HepG2 (cell line): ENCODE measurements at regions not wholly inside any gene's neighbourhood (a gene's known extent, or its start where the extent isn't known, plus 50 kb on each side); places are given as distances from the start of the nearest gene placed in this dataset.

Experiments used
- ATAC-seq: fragments of 200-7000 bp; cut with Tn5 transposase; 3 replicates; pipeline ENCODE4 v1.9.1; 2020; ENCODE audit warnings: mild to moderate bottlenecking, moderate library complexity
- BruUV-seq: library from RNA; stranded (reverse); fragments of 400-500 nt; replicated peaks from 2 replicates; lab custom pipeline; 2021; lab: Mats Ljungman, UMichigan
- CTCF ChIA-PET: fragments of 300-600 bp; formaldehyde crosslinking; extraction: SDS; loops from one replicate; lab custom pipeline; 2021; ENCODE audit warnings: low total read pairs, inconsistent platforms, low intra/inter-chr PET ratio; lab: Yijun Ruan, JAX
- POLR2A ChIA-PET: fragments of 350-600 bp; sonication (Branson Sonifier 250); formaldehyde crosslinking; loops from one replicate; lab custom pipeline; 2020; ENCODE audit warnings: antibody characterized with exemption, inconsistent platforms; lab: Yijun Ruan, JAX
- DNase-seq: peaks from one replicate; pipeline ENCODE4 v3.0.0-alpha.2; 2015; ENCODE audit warnings: low spot score
- FAIRE-seq: peaks from 3 replicates; lab custom pipeline; 2011; peaks lifted over from hg19 to GRCh38; lab: Jason Lieb, UNC
- H2AFZ ChIP-seq: one replicate; pipeline ENCODE4 v1.6.1; 2011; ENCODE audit warnings: low read length, inconsistent platforms
- H3K27ac ChIP-seq: fragments of 300-600 bp; 3 replicates; pipeline ENCODE4 v1.8.0; 2011; ENCODE audit warnings: mixed run types, mild to moderate bottlenecking, mixed read lengths, low read length, inconsistent platforms; ENCODE audit not compliant: insufficient read depth; ENCODE audit errors: extremely low read length
- H3K27me3 ChIP-seq, 2 experiments: fragments of 200-600 bp in 1 of 2; 2 replicates in 1 of 2; 3 replicates in 1 of 2; pipeline versions ENCODE4 v1.6.0 to v1.8.0; 2011; ENCODE audit warnings: low read length in 2 of 2, mild to moderate bottlenecking in 2 of 2, moderate library complexity in 2 of 2, inconsistent platforms in 1 of 2; ENCODE audit not compliant: insufficient read depth in 2 of 2, control insufficient read depth in 1 of 2
- H3K36me3 ChIP-seq, 2 experiments: fragments of 200-600 bp in 1 of 2; replicated peaks in 1 of 2; 2 replicates in 1 of 2; 3 replicates in 1 of 2; pipeline versions ENCODE4 v1.5.1 to v1.8.0; 2011; ENCODE audit warnings: low read length in 2 of 2, inconsistent platforms in 1 of 2; ENCODE audit not compliant: insufficient read depth in 2 of 2, control insufficient read depth in 1 of 2
- H3K4me1 ChIP-seq: 2 replicates; pipeline ENCODE4 v1.5.1; 2012; ENCODE audit warnings: low read length, inconsistent platforms; ENCODE audit not compliant: insufficient read depth
- H3K4me2 ChIP-seq: 2 replicates; pipeline ENCODE4 v1.6.0; 2011; ENCODE audit warnings: low read depth, low read length, inconsistent platforms
- H3K4me3 ChIP-seq, 3 experiments: fragments of 200-600 bp in 1 of 3; sonication (generic), shearing (Covaris generic) in 1 of 3; replicated peaks in 1 of 3; 2 replicates each; pipeline ENCODE4 v1.5.1; 2011 to 2016; ENCODE audit warnings: low read length in 3 of 3, inconsistent platforms in 2 of 3, low read depth in 2 of 3, mild to moderate bottlenecking in 2 of 3, control low read depth in 1 of 3, mixed read lengths in 1 of 3; ENCODE audit not compliant: insufficient read depth in 1 of 3
- H3K79me2 ChIP-seq: one replicate; pipeline ENCODE4 v1.6.1; 2011; ENCODE audit warnings: low read length, inconsistent platforms; ENCODE audit not compliant: insufficient read depth
- H3K9ac ChIP-seq: 2 replicates; pipeline ENCODE4 v1.6.0; 2011; ENCODE audit warnings: mild to moderate bottlenecking, low read depth, low read length, inconsistent platforms; ENCODE audit not compliant: insufficient read depth
- H3K9me3 ChIP-seq: 2 replicates; pipeline ENCODE4 v1.5.1; 2012; ENCODE audit warnings: mild to moderate bottlenecking, low read length
- H4K20me1 ChIP-seq: 2 replicates; pipeline ENCODE4 v1.6.0; 2011; ENCODE audit warnings: inconsistent platforms, mild to moderate bottlenecking, low read length, moderate library complexity; ENCODE audit not compliant: insufficient read depth
- CCAR2 ChIP-seq: fragments of 200-400 bp; formaldehyde crosslinking; optimal IDR thresholded peaks from 2 replicates; pipeline ENCODE3; 2018; ENCODE audit warnings: low read depth, mild to moderate bottlenecking, low read length, moderate library complexity
- CREBL2 ChIP-seq: sonication (generic); formaldehyde crosslinking; IDR thresholded peaks from 2 replicates; pipeline ENCODE4 v1.8.1; 2023; ENCODE audit warnings: missing genetic modification reagents, mild to moderate bottlenecking, borderline replicate concordance
- FOXC1 ChIP-seq: sonication (generic); formaldehyde crosslinking; IDR thresholded peaks from 2 replicates; pipeline ENCODE4 v1.8.0; 2022; ENCODE audit warnings: mild to moderate bottlenecking, missing genetic modification reagents, borderline replicate concordance
- HNRNPK ChIP-seq: fragments of 200-400 bp; formaldehyde crosslinking; IDR thresholded peaks from 2 replicates; pipeline ENCODE4 v1.6.1; 2018; ENCODE audit warnings: low read length, low read depth, moderate library complexity, mild to moderate bottlenecking; ENCODE audit not compliant: poor library complexity, severe bottlenecking
- HNRNPL ChIP-seq: fragments of 200-400 bp; formaldehyde crosslinking; IDR thresholded peaks from 2 replicates; pipeline ENCODE4 v1.6.1; 2017; ENCODE audit warnings: mild to moderate bottlenecking, low read depth, low read length
- JUNB ChIP-seq: sonication (generic); formaldehyde crosslinking; IDR thresholded peaks from 2 replicates; pipeline ENCODE4 v1.8.0; 2022; ENCODE audit warnings: missing genetic modification reagents, mild to moderate bottlenecking, borderline replicate concordance
- MIXL1 ChIP-seq: IDR thresholded peaks from 2 replicates; pipeline ENCODE4 v1.6.1; 2016
- NR0B2 ChIP-seq: sonication (generic); formaldehyde crosslinking; IDR thresholded peaks from 2 replicates; pipeline ENCODE4 v1.4.0; 2020; ENCODE audit warnings: mild to moderate bottlenecking, missing genetic modification reagents
- SAFB2 ChIP-seq: sonication (generic); formaldehyde crosslinking; IDR thresholded peaks from 2 replicates; pipeline ENCODE4 v1.5.1; 2020; ENCODE audit warnings: missing genetic modification reagents, low read depth, mild to moderate bottlenecking, borderline replicate concordance
- SIX1 ChIP-seq: sonication (generic); formaldehyde crosslinking; IDR thresholded peaks from 2 replicates; pipeline ENCODE4 v1.4.0; 2020; ENCODE audit warnings: missing genetic modification reagents, borderline replicate concordance
- THAP7 ChIP-seq: sonication (generic); formaldehyde crosslinking; IDR thresholded peaks from 2 replicates; pipeline ENCODE4 v1.8.1; 2023; ENCODE audit warnings: mild to moderate bottlenecking, missing genetic modification reagents
- WGBS: methylation state at CpG from one replicate; pipeline ENCODE4 v1.1.6; 2017; ENCODE audit warnings: low lambda C conversion rate; 5-methylcytosine and 5-hydroxymethylcytosine counted together
- in situ Hi-C: cut with HindIII; loops from 2 replicates; pipeline ENCODE4 v1.10.0; 2017; ENCODE audit warnings: low pct_unique_long_range_greater_than_20kb; ENCODE audit not compliant: extremely low pct_ligation_motif_present
- intact Hi-C: fragments of 100-400 bp; cut with micrococcal nuclease; formaldehyde crosslinking; loops from one replicate; pipeline ENCODE4 v1.10.0; 2022; ENCODE audit not compliant: unreplicated experiment
- TF ChIP-seq, protein P1 (sequence below): sonication (generic); formaldehyde crosslinking; IDR thresholded peaks from 2 replicates; pipeline ENCODE4 v1.4.0; 2020; ENCODE audit warnings: missing genetic modification reagents, borderline replicate concordance
- TF ChIP-seq, protein P2 (sequence below): sonication (generic); formaldehyde crosslinking; IDR thresholded peaks from 2 replicates; pipeline ENCODE4 v1.5.0; 2020; ENCODE audit warnings: missing genetic modification reagents, mild to moderate bottlenecking, borderline replicate concordance

- FAIRE-seq (no peak), DNase-seq (no peak), ATAC-seq (no peak)
- in situ Hi-C loops (no loop called here), intact Hi-C loops (no loop called here)
- no peak overlapping the region for H3K27ac ChIP-seq
- TF ChIP-seq MIXL1 (CRISPR knock-in tag) (no peak), SAFB2 (no peak), THAP7 (no peak), HNRNPL (no peak), FOXC1 (CRISPR knock-in tag) (no peak)
- TF ChIP-seq, protein P1, sequence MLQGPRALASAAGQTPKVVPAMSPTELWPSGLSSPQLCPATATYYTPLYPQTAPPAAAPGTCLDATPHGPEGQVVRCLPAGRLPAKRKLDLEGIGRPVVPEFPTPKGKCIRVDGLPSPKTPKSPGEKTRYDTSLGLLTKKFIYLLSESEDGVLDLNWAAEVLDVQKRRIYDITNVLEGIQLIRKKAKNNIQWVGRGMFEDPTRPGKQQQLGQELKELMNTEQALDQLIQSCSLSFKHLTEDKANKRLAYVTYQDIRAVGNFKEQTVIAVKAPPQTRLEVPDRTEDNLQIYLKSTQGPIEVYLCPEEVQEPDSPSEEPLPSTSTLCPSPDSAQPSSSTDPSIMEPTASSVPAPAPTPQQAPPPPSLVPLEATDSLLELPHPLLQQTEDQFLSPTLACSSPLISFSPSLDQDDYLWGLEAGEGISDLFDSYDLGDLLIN, result no peak
- H2AFZ ChIP-seq, result no peak overlapping the region
- H3K36me3 ChIP-seq, result no peaks in the 10 kb centered on the region
- no TSS peak for BruUV-seq
- no peak overlapping the region for H3K4me2 ChIP-seq
- H3K9ac ChIP-seq, result no peak overlapping the region
- H4K20me1 ChIP-seq, result no peaks in the 10 kb centered on the region
- peaks cover 12% of the 10 kb centered on the region; the same call in 1 of the 2 replicates for H3K9me3 ChIP-seq
- ChIA-PET CTCF (no interaction called here), POLR2A (no interaction called here)
- 15% methylated on average over 5 of the region's 5 CpGs for WGBS
- peaks cover 0 to 4% of the 10 kb centered on the region in 2 experiments; a peak in 1 of 5 replicates for H3K27me3 ChIP-seq
- H3K4me3 ChIP-seq, result no peak overlapping the region
- no peaks in the 10 kb centered on the region for H3K79me2 ChIP-seq
- H3K4me1 ChIP-seq, result no peaks in the 10 kb centered on the region
Observed at GRCh38 chr11:130674686-130675308, 226.4 kb downstream of the ADAMTS15 start.

DNA sequence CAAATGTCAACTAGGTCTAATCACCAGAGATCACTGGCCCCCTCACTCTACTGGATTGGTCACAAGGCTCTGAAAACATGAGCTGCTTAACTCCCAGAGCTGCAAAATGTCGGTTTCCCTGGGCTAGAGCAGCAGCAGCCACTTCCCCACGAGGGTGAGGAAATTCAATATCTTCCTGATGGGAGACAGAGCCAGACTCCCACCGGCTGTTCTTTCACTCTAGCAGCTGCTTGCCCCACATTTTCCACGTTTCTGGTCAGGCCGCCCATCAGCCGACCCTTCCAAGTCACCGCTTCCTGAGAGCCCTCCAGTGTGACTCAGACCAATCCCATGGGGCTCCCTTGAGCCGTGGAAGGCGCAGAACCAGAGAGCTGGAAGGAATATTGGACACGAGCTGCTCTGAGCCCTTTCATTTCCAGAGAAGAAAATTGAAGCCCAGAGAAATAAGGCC, 227.0 kb downstream of the ADAMTS15 start:
- peaks cover 0 to 4% of the 10 kb centered on the region in 2 experiments; a peak in 1 of 5 replicates for H3K27me3 ChIP-seq
- 26% methylated on average over 10 of the region's 10 CpGs for WGBS
- H3K79me2 ChIP-seq, result no peaks in the 10 kb centered on the region
- ChIA-PET POLR2A (no interaction called here), CTCF (no interaction called here)
- no peak for FAIRE-seq
- peaks cover 12% of the 10 kb centered on the region; the same call in 1 of the 2 replicates for H3K9me3 ChIP-seq
- H3K36me3 ChIP-seq, result no peaks in the 10 kb centered on the region
- no peak overlapping the region for H3K4me2 ChIP-seq
- no peak for DNase-seq
- in situ Hi-C loops, result no loop called here
- H3K27ac ChIP-seq, result no peak overlapping the region
- no peak overlapping the region for H2AFZ ChIP-seq
- H4K20me1 ChIP-seq, result no peaks in the 10 kb centered on the region
- no peak for ATAC-seq
- H3K9ac ChIP-seq, result no peak overlapping the region
- intact Hi-C loops, result no loop called here
- no peak overlapping the region for H3K4me3 ChIP-seq
- H3K4me1 ChIP-seq, result no peaks in the 10 kb centered on the region
- BruUV-seq, result no TSS peak
- TF ChIP-seq MIXL1 (CRISPR knock-in tag), result no peak
- TF ChIP-seq JUNB (CRISPR knock-in tag), result no peak
- no peak for TF ChIP-seq CCAR2
- TF ChIP-seq, protein P2, sequence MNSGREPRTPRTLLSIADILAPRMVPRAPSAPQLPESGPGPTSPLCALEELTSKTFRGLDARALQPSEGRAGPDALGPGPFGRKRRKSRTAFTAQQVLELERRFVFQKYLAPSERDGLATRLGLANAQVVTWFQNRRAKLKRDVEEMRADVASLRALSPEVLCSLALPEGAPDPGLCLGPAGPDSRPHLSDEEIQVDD (CRISPR knock-in tag), result no peak
- TF ChIP-seq CREBL2 (CRISPR knock-in tag), result no peak
- TF ChIP-seq HNRNPK, result no peak
- no peak for TF ChIP-seq NR0B2
- no peak for TF ChIP-seq SIX1 (CRISPR knock-in tag)
